AG04450 (cell line): ENCODE measurements at regions not wholly inside any gene's neighbourhood (a gene's known extent, or its start where the extent isn't known, plus 50 kb on each side); places are given as distances from the start of the nearest gene placed in this dataset.
"Not testable (repeated sequence)": the region's sequence is repeated elsewhere in the genome, so short reads cannot be mapped to it uniquely, and the experiment has no call there.

Source experiments
- CTCF ChIA-PET: fragments of 300-600, 350-600 bp; formaldehyde crosslinking; extraction: SDS; loops from one replicate; lab custom pipeline; 2022; ENCODE audit warnings: antibody characterized with exemption, inconsistent platforms; lab: Charles Lee
- POLR2A ChIA-PET: fragments of 350-600 bp; formaldehyde crosslinking; extraction: SDS; loops from one replicate; lab custom pipeline; 2021; ENCODE audit warnings: antibody characterized with exemption, inconsistent platforms; lab: Yijun Ruan, JAX
- DNase-seq: peaks from one replicate; pipeline ENCODE4 v3.0.0-alpha.2; 2011; ENCODE audit warnings: low read depth, low spot score
- H3K27ac ChIP-seq: one replicate; pipeline ENCODE4 v1.5.1; 2012; ENCODE audit warnings: low read depth, low read length, control low read depth
- H3K27me3 ChIP-seq: one replicate; pipeline ENCODE4 v1.6.0; 2012; ENCODE audit warnings: low read length; ENCODE audit not compliant: control insufficient read depth, insufficient read depth
- H3K4me3 ChIP-seq: 2 replicates; pipeline ENCODE4 v1.5.1; 2011; ENCODE audit warnings: mild to moderate bottlenecking, low read depth, low read length, control low read depth
- H3K9me3 ChIP-seq: 2 replicates; pipeline ENCODE4 v1.5.1; 2012; ENCODE audit warnings: low read length; ENCODE audit not compliant: control insufficient read depth, insufficient read depth
- CTCF ChIP-seq: IDR thresholded peaks from 2 replicates; pipeline ENCODE4 v1.5.1; 2011; ENCODE audit warnings: low read depth, low read length, control low read depth, inconsistent platforms

- H3K27me3 ChIP-seq, H3K4me3 ChIP-seq, CTCF ChIA-PET, DNase-seq, H3K9me3 ChIP-seq, POLR2A ChIA-PET, H3K27ac ChIP-seq: not testable (repeated sequence)
These were observed 94.8 kb upstream of the BNIP2 start for GRCh38 chr15:59783774-59784520.

- Histone ChIP-seq H3K27ac (no peak overlapping the region), H3K4me3 (no peak overlapping the region), H3K27me3 (peaks cover 2% of the 10 kb centered on the region), H3K9me3 (no peaks in the 10 kb centered on the region)
- no peak for DNase-seq
- no peak for TF ChIP-seq CTCF
- ChIA-PET POLR2A (no interaction called here), CTCF (interaction anchor here (1.6 kb wide), 1 partner anchor 54 kb away, joined by 5 read pairs; no protein-coding TSS in a partner anchor)
These were observed 90.0 kb upstream of the BNIP2 start for GRCh38 chr15:59779110-59779509.

- Histone ChIP-seq H3K4me3 (no peak overlapping the region), H3K27me3 (no peaks in the 10 kb centered on the region), H3K27ac (no peak overlapping the region), H3K9me3 (no peaks in the 10 kb centered on the region)
- no peak for TF ChIP-seq CTCF
- CTCF ChIA-PET: interaction anchor here (1.0 kb wide), 1 partner anchor 74 kb away, joined by 3 read pairs; no protein-coding TSS in a partner anchor
- POLR2A ChIA-PET: no interaction called here
- no peak for DNase-seq
These were observed 75.7 kb upstream of the BNIP2 start for GRCh38 chr15:59764775-59765174.

GRCh38 chr15:59762558-59762957 lies 73.4 kb upstream of the BNIP2 start:
- no peak for DNase-seq
- H3K4me3 ChIP-seq: no peak overlapping the region
- ChIA-PET CTCF (no interaction called here), POLR2A (no interaction called here)
- no peaks in the 10 kb centered on the region for H3K27me3 ChIP-seq
- H3K27ac ChIP-seq: no peak overlapping the region
- H3K9me3 ChIP-seq: no peaks in the 10 kb centered on the region
- no peak for TF ChIP-seq CTCF

GRCh38 chr15:59760256-59760655 lies 71.1 kb upstream of the BNIP2 start:
- H3K27me3 ChIP-seq, DNase-seq, CTCF ChIA-PET, H3K9me3 ChIP-seq, H3K27ac ChIP-seq, POLR2A ChIA-PET, H3K4me3 ChIP-seq: not testable (repeated sequence)
